Coronary artery (tissue), 2 donors: ENCODE measurements at regions not wholly inside any gene's neighbourhood (a gene's known extent, or its start where the extent isn't known, plus 50 kb on each side); places are given as distances from the start of the nearest gene placed in this dataset.

Source experiments
- DNase-seq: peaks from one replicate; pipeline ENCODE4 v3.0.0-alpha.2; 2017; ENCODE audit warnings: low spot score
- H3K27ac ChIP-seq, 2 donors: fragments of 200-600 bp; sonication (generic); one replicate each; pipeline ENCODE4 v1.5.1; 2016 to 2019
- H3K4me3 ChIP-seq: fragments of 200-600 bp; sonication (generic); 2 replicates; pipeline ENCODE4 v1.5.1; 2016; ENCODE audit warnings: mild to moderate bottlenecking, moderate library complexity
- CTCF ChIP-seq: fragments of 200-600 bp; sonication (generic); IDR thresholded peaks from one replicate; pipeline ENCODE4 v1.5.1; 2019; ENCODE audit warnings: antibody characterized with exemption

- Histone ChIP-seq H3K27ac (no peak overlapping the region), H3K4me3 (no peak overlapping the region)
- no peak for DNase-seq
- no peak for TF ChIP-seq CTCF
Observed at GRCh38 chr21:16108561-16109075, 378.8 kb downstream of the USP25 start.

GRCh38 chr21:16113052-16113715 lies 383.4 kb downstream of the USP25 start:
- TF ChIP-seq CTCF: no peak
- H3K4me3 ChIP-seq: no peak overlapping the region
- no peak for DNase-seq
- H3K27ac ChIP-seq: no peak overlapping the region

GRCh38 chr21:16115461-16115860 lies 385.7 kb downstream of the USP25 start:
- no peak for DNase-seq
- Histone ChIP-seq H3K4me3 (no peak overlapping the region), H3K27ac (no peak overlapping the region)
- no peak for TF ChIP-seq CTCF

- H3K4me3 ChIP-seq: no peak overlapping the region
- H3K27ac ChIP-seq: no peak overlapping the region
- no peak for TF ChIP-seq CTCF
- DNase-seq: no peak
Observed at GRCh38 chr21:16116069-16116468, 386.3 kb downstream of the USP25 start.

GRCh38 chr21:16116798-16117197 lies 387.0 kb downstream of the USP25 start:
- H3K27ac ChIP-seq: no peak overlapping the region
- H3K4me3 ChIP-seq: no peak overlapping the region
- DNase-seq: no peak
- TF ChIP-seq CTCF: no peak

GRCh38 chr21:16117331-16117730 lies 387.5 kb downstream of the USP25 start:
- no peak for TF ChIP-seq CTCF
- Histone ChIP-seq H3K4me3 (peak overlapping the region; percentile 44), H3K27ac (peak overlapping the region in 1 of 2 donors; percentile 1)
- DNase-seq: no peak
